CD14-positive monocyte (primary cell): ENCODE measurements at regions not wholly inside any gene's neighbourhood (a gene's known extent, or its start where the extent isn't known, plus 50 kb on each side); places are given as distances from the start of the nearest gene placed in this dataset.

Experiments used
- DNase-seq, 3 donors: peaks; one replicate each; pipeline ENCODE4 v3.0.0-alpha.2; 2011 to 2022
- H2AFZ ChIP-seq: 2 replicates; pipeline ENCODE4 v1.6.0; 2012; ENCODE audit warnings: mild to moderate bottlenecking, low read depth, low read length, inconsistent platforms; ENCODE audit not compliant: insufficient read depth, poor library complexity, severe bottlenecking
- H3K27ac ChIP-seq, 2 donors: 1 replicate in 1 of 2; 2 replicates in 1 of 2; pipeline ENCODE4 v1.5.1; 2012 to 2013; ENCODE audit warnings: low read length in 2 of 2, control low read depth in 1 of 2, inconsistent platforms in 1 of 2, low read depth in 1 of 2, mild to moderate bottlenecking in 1 of 2
- H3K27me3 ChIP-seq, 2 donors: one replicate each; pipeline versions ENCODE4 v1.6.0 to v1.6.1; 2011 to 2013; ENCODE audit warnings: low read length in 2 of 2; ENCODE audit not compliant: control insufficient read depth in 2 of 2, insufficient read depth in 2 of 2
- H3K36me3 ChIP-seq, 2 donors: replicated peaks in 1 of 2; 1 replicate in 1 of 2; 2 replicates in 1 of 2; pipeline versions ENCODE4 v1.5.1 to v1.6.1; 2012 to 2013; ENCODE audit warnings: low read length in 2 of 2, control low read depth in 1 of 2, inconsistent platforms in 1 of 2, mild to moderate bottlenecking in 1 of 2; ENCODE audit not compliant: insufficient read depth in 2 of 2, control insufficient read depth in 1 of 2
- H3K4me1 ChIP-seq, 2 donors: 1 replicate in 1 of 2; 2 replicates in 1 of 2; pipeline versions ENCODE4 v1.5.1 to v1.6.1; 2012 to 2013; ENCODE audit warnings: low read length in 2 of 2, control low read depth in 1 of 2, inconsistent platforms in 1 of 2, mild to moderate bottlenecking in 1 of 2, moderate library complexity in 1 of 2; ENCODE audit not compliant: insufficient read depth in 2 of 2, control insufficient read depth in 1 of 2
- H3K4me2 ChIP-seq: replicated peaks from 2 replicates; pipeline ENCODE3; 2012; ENCODE audit warnings: low read length, moderate library complexity, mild to moderate bottlenecking; ENCODE audit not compliant: poor library complexity, severe bottlenecking; ENCODE audit errors: extremely low read depth
- H3K4me3 ChIP-seq, 3 experiments: fragments of 200-600 bp in 1 of 3; sonication (generic) in 1 of 3; replicated peaks in 1 of 3; 1 replicate in 2 of 3; 2 replicates in 1 of 3; pipeline ENCODE4 v1.5.1; 2011 to 2013; ENCODE audit warnings: low read length in 3 of 3, mild to moderate bottlenecking in 3 of 3, control low read depth in 2 of 3, low read depth in 2 of 3, inconsistent platforms in 1 of 3, moderate library complexity in 1 of 3
- H3K79me2 ChIP-seq: 2 replicates; pipeline ENCODE4 v1.6.0; 2012; ENCODE audit warnings: mild to moderate bottlenecking, control low read depth, inconsistent platforms, low read length, moderate library complexity; ENCODE audit not compliant: insufficient read depth
- H3K9ac ChIP-seq: 2 replicates; pipeline ENCODE4 v1.6.0; 2017; ENCODE audit warnings: low read length, mild to moderate bottlenecking; ENCODE audit not compliant: insufficient read depth, poor library complexity, severe bottlenecking
- H3K9me3 ChIP-seq, 2 donors: replicated peaks in 1 of 2; 1 replicate in 1 of 2; 2 replicates in 1 of 2; pipeline versions ENCODE4 v1.5.1 to v1.6.1; 2012 to 2013; ENCODE audit warnings: low read length in 2 of 2, control low read depth in 1 of 2; ENCODE audit not compliant: control insufficient read depth in 1 of 2, insufficient read depth in 1 of 2
- H4K20me1 ChIP-seq: 2 replicates; pipeline ENCODE4 v1.6.0; 2012; ENCODE audit warnings: mild to moderate bottlenecking, low read length, control low read depth, moderate library complexity; ENCODE audit not compliant: insufficient read depth
- H3K27ac Mint-ChIP-seq, 7 donors: one replicate each; pipeline ENCODE4 v1.8.0; 2020; ENCODE audit warnings: mild to moderate bottlenecking in 7 of 7, mixed read lengths in 7 of 7, moderate library complexity in 6 of 7, inconsistent platforms in 2 of 7
- H3K27me3 Mint-ChIP-seq, 3 donors: one replicate each; pipeline ENCODE4 v1.8.0; 2021 to 2022; ENCODE audit warnings: low read depth in 3 of 3, mild to moderate bottlenecking in 3 of 3, mixed read lengths in 3 of 3, moderate library complexity in 3 of 3, inconsistent platforms in 1 of 3
- H3K36me3 Mint-ChIP-seq, 2 donors: one replicate each; pipeline ENCODE4 v1.8.0; 2020; ENCODE audit warnings: mixed read lengths in 2 of 2, inconsistent platforms in 1 of 2, mild to moderate bottlenecking in 1 of 2
- H3K4me1 Mint-ChIP-seq: one replicate; pipeline ENCODE4 v1.8.0; 2020; ENCODE audit warnings: mild to moderate bottlenecking, mixed read lengths
- H3K4me3 Mint-ChIP-seq, 2 donors: one replicate each; pipeline ENCODE4 v1.8.0; 2020; ENCODE audit warnings: mild to moderate bottlenecking in 2 of 2, mixed read lengths in 2 of 2, moderate library complexity in 1 of 2
- H3K9me3 Mint-ChIP-seq, 7 donors: one replicate each; pipeline ENCODE4 v1.8.0; 2020 to 2022; ENCODE audit warnings: mixed read lengths in 7 of 7, mild to moderate bottlenecking in 6 of 7, moderate library complexity in 6 of 7, inconsistent platforms in 2 of 7
- CTCF ChIP-seq: fragments of 200-600 bp; IDR thresholded peaks from one replicate; pipeline ENCODE4 v1.8.0; 2022; ENCODE audit warnings: antibody characterized with exemption, mild to moderate bottlenecking
- WGBS: methylation state at CpG from one replicate; pipeline ENCODE4 v1.1.5; 2013; ENCODE audit warnings: missing lambda C conversion rate; ENCODE audit not compliant: insufficient coverage; 5-methylcytosine and 5-hydroxymethylcytosine counted together
- intact Hi-C, 2 donors: fragments of 100-400 bp; cut with micrococcal nuclease; formaldehyde crosslinking; loops; one replicate each; pipeline versions ENCODE4 v1.15.0 to v1.15.1; 2023

DNA sequence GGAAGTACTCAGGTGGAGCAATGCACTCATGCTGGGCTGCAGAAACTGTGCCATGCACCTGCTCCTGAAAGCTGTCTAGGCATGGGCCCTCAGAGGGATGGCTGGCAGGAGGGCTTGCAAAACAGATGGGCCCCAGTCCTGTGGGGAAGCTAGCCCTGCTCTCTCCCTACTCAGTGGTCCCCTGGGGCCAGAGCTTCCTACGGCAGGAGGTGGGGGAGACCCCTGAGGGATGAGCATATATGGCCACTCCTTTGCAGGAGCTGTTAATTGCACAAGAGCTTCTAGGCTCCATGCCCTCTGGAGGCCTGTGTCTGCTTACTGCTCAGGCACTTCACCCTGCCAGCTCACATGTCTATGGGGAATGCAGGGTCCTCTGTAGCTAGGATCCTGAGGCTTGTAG lies 545.3 kb upstream of the PTPRD start:
- H3K27ac Mint-ChIP-seq, result no peak overlapping the region
- Histone ChIP-seq H3K36me3 (no peaks in the 10 kb centered on the region), H3K4me2 (no peak overlapping the region), H3K4me1 (no peaks in the 10 kb centered on the region), H3K9me3 (peaks cover 13 to 19% of the 10 kb centered on the region in 2 donors), H4K20me1 (no peaks in the 10 kb centered on the region), H3K4me3 (no peak overlapping the region), H2AFZ (no peak overlapping the region), H3K79me2 (no peaks in the 10 kb centered on the region), H3K27ac (no peak overlapping the region), H3K9ac (no peak overlapping the region), H3K27me3 (no peaks in the 10 kb centered on the region)
- no peaks in the 10 kb centered on the region for H3K27me3 Mint-ChIP-seq
- TF ChIP-seq CTCF, result no peak
- H3K9me3 Mint-ChIP-seq, result peaks cover 0 to 6% (median 3%) of the 10 kb centered on the region in 7 donors
- H3K4me1 Mint-ChIP-seq, result no peaks in the 10 kb centered on the region
- no peak for DNase-seq
- H3K36me3 Mint-ChIP-seq, result no peaks in the 10 kb centered on the region
- intact Hi-C loops, result no loop called here
- WGBS, result no CpG with 5 or more reads among the region's 1 CpG
- no peak overlapping the region for H3K4me3 Mint-ChIP-seq

GRCh38 chr9:11158676-11159075 lies 545.9 kb upstream of the PTPRD start:
- H2AFZ ChIP-seq, result no peak overlapping the region
- no peak overlapping the region for H3K4me3 Mint-ChIP-seq

More at GRCh38 chr9:11158676-11159075, 545.9 kb upstream of the PTPRD start:
- intact Hi-C loops, result no loop called here
- no peak overlapping the region for H3K4me2 ChIP-seq
- H3K27me3 ChIP-seq, result no peaks in the 10 kb centered on the region
- no peak overlapping the region for H3K4me3 ChIP-seq
- Mint-ChIP-seq H3K27ac (no peak overlapping the region), H3K9me3 (peaks cover 0 to 6% (median 3%) of the 10 kb centered on the region in 7 donors), H3K27me3 (no peaks in the 10 kb centered on the region), H3K4me1 (no peaks in the 10 kb centered on the region), H3K36me3 (no peaks in the 10 kb centered on the region)
- DNase-seq, result no peak
- no peaks in the 10 kb centered on the region for H3K4me1 ChIP-seq
- TF ChIP-seq CTCF, result no peak
- no peaks in the 10 kb centered on the region for H3K36me3 ChIP-seq
- no peaks in the 10 kb centered on the region for H3K79me2 ChIP-seq
- H3K9me3 ChIP-seq, result peaks cover 13 to 19% of the 10 kb centered on the region in 2 donors
- no peaks in the 10 kb centered on the region for H4K20me1 ChIP-seq
- H3K27ac ChIP-seq, result no peak overlapping the region
- H3K9ac ChIP-seq, result no peak overlapping the region
